GM21619 (cell line): ENCODE measurements at regions not wholly inside any gene's neighbourhood (a gene's known extent, or its start where the extent isn't known, plus 50 kb on each side); places are given as distances from the start of the nearest gene placed in this dataset.
"Not testable (repeated sequence)": the region's sequence is repeated elsewhere in the genome, so short reads cannot be mapped to it uniquely, and the experiment has no call there.

Experiments
- ATAC-seq: cut with Tn5 transposase; IDR thresholded peaks from one replicate; pipeline ENCODE4 v1.9.1; 2021; ENCODE audit not compliant: unreplicated experiment

GRCh38 chr22:22697377-22698117, 53.1 kb downstream of the GGTLC2 start:
- ATAC-seq, result no peak

- ATAC-seq, result no peak
Observed at GRCh38 chr22:22698263-22698750, 53.9 kb downstream of the GGTLC2 start.

- ATAC-seq, result no peak
Observed at GRCh38 chr22:22700631-22701030, 56.2 kb downstream of the GGTLC2 start.

DNA sequence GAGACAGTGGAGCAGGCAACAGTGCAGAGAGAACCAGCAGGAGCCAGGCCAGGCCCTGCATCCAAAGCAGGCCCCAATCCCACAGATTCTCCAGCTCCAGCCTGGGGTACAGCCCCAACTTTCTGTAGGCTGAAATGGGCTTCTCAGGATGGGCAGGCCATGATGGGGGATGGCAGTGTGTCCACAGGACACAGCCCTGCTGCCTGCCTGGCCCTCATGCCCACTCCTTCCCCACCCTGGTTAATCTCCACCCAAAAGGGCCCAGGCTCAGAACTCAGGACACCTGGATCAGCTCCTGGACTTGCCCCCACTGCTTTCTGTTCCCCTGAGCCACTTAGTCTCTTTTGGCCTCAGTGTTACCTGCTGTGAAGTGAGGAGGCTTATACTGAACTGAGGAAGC, 57.1 kb downstream of the GGTLC2 start:
- ATAC-seq, result not testable (repeated sequence)

- ATAC-seq, result no peak
Observed at GRCh38 chr22:22702237-22703202, 58.1 kb downstream of the GGTLC2 start.

- no peak for ATAC-seq
Observed at GRCh38 chr22:22703203-22703570, 58.8 kb downstream of the GGTLC2 start.

GRCh38 chr22:22703715-22704114, 59.3 kb downstream of the GGTLC2 start:
- ATAC-seq, result no peak

GRCh38 chr22:22704156-22704946, 59.9 kb downstream of the GGTLC2 start:
- no peak for ATAC-seq

- ATAC-seq, result no peak
Observed at GRCh38 chr22:22705328-22706100, 61.1 kb downstream of the GGTLC2 start.

DNA sequence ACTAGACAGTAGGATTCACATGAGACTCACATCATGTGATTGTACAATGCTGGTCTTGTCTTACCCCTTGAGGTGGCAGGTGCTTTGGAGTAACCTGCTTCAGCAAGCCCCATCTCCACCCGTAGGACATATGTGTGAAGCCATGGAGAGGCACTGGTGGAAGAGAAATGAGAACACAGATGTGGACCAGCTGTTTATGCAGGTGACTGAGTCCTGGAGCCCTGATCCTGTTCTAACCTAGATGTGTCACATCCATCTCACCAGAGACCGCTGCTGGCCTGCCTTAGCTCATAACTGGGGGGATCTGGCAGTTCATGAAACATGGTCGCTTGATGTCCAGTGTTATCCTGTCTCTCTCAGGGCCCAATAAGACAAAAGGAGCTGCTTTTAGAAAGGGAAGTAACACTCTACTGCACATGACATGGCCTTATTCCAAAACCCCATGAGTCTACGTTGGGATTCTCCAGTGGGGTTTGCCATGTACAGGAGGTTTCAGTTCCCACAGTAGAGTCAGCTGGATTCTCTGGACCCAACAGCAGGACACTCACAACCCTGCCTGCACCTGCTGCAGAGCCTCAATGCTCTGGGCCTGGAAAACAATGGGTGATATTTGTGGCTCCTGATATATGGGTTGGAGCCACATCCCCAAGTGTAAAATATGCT, 62.0 kb downstream of the GGTLC2 start:
- no peak for ATAC-seq

DNA sequence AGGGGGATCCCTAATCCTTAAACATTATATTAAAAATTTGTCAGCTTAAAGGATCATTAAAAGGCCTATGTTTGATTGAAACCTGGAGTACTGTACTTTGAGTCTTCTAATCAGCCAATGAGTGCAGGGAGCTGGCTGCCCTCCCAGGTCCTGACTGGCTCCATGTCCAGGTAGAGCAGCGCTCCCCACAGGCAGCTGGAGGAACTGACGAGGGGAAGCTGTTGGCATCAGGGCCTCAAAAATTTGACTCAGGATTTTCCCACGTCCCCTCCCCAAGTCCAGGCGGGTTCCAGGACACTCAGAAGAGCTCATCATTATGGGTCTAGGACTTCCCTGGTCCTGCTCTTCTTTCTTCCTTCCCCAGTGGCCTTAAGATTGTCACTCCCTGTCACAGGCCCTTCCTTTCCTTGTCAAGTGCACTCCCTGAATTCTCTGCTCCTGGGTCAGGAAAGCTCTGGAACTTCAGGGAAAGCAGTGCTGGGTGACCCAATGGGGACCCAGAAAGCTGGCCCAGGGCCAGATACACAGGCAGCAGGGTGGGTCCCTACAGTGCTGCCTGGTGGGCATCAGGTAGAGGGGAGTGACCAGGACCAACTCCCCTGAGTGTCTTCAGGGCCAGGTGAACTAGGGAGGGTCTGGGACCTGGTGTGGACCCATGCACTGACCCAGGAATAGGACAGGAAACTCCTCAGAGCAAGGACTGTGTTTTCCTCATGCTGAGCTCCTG, 65.5 kb downstream of the GGTLC2 start:
- ATAC-seq, result no peak

- ATAC-seq, result no peak
Observed at GRCh38 chr22:22710719-22711531, 66.5 kb downstream of the GGTLC2 start.

GRCh38 chr22:22711532-22711913, 67.1 kb downstream of the GGTLC2 start:
- ATAC-seq, result no peak

DNA sequence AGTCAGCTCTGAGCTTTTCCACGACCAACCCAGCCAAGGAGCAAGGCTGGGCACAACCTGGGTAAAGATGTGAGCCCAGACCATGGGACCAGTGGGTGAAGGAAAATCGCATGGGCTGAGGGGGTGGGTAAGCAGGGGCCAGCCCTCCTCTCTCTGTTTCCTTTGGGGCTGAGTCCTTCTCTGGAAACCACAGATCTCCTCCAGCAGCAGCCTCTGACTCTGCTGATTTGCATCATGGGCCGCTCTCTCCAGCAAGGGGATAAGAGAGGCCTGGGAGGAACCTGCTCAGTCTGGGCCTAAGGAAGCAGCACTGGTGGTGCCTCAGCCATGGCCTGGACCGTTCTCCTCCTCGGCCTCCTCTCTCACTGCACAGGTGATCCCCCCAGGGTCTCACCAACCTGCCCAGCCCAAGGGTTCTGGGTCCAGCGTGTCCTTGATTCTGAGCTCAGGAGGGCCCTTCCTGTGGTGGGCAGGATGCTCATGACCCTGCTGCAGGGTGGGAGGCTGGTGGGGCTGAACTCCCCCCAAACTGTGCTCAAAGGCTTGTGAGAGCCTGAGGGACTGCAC, 67.8 kb downstream of the GGTLC2 start:
- no peak for ATAC-seq

DNA sequence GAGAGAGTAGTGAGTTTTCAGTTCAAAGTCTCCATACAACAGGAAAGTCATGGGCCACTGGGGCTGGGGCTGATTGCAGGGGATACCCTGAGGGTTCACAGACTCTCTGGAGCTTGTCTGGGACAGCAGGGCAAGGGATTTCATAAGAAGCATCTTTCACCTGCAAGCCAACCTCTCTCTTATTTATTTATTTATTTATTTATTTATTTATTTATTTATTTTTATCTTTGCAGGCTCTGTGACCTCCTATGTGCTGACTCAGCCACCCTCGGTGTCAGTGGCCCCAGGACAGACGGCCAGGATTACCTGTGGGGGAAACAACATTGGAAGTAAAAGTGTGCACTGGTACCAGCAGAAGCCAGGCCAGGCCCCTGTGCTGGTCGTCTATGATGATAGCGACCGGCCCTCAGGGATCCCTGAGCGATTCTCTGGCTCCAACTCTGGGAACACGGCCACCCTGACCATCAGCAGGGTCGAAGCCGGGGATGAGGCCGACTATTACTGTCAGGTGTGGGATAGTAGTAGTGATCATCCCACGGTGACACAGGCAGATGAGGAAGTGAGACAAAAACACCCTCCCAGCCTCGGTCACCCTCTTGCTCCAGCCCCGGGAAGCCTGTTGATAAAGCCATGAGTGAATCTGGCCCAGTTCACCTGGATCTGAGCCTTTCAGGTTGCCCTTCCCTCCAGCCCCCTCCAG, 68.4 kb downstream of the GGTLC2 start:
- no peak for ATAC-seq

DNA sequence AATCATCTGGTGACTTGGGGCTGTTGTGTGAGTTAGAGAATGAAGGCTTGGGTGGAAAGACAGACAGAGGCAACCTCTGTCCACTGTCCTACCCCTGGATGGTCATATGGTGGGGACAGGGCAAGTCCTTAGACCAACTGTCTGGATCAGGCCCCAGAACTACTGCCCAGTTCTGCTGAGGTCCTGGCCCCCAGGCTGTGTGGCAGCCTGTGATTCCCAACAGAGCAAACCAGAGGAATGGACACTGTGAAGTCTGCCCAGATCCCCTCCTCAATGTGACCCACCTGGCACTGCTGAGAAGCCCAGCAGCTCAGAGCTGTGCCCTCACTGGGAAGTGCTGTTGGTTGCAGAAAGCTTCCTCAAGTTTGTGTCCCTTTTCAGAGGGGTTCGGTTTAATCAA, 69.0 kb downstream of the GGTLC2 start:
- no peak for ATAC-seq

DNA sequence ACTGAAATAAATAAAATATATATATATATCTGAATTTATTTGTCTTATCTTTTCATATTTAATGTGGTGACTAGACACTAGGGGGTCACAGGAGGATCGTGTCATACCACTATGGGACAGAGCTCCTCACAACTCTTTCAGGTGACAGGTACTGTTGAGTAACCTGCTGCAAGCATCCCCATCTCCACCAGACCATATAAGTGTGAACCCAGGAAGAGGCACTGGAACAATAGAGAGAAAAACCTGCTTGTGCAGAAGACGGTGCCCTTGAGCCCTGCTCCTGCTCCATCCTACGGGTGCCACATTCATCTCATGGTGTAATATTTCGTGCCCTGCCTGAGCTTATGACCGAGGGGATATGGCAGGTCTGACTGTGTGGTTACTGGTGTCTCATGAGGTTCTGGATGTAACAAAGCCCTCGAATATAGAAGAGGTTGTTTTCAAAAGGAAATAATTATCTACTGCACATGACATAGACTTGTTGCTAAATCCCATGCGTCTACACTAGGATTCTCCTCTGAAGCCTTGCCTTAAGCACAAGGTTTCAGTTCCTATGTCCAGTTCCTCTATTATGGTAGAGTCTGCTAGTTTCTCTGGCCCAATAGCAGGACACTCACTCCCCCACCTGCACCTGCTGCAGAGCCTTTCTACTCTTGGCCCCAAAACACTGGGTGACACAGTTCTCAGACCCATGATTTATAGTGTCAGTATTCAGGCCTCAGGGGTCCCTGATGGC, 70.4 kb downstream of the GGTLC2 start:
- ATAC-seq, result no peak
